NB4 (cell line): ENCODE measurements at regions not wholly inside any gene's neighbourhood (a gene's known extent, or its start where the extent isn't known, plus 50 kb on each side); places are given as distances from the start of the nearest gene placed in this dataset.

Experiments used
- CTCF ChIP-seq: IDR thresholded peaks from one replicate; pipeline ENCODE4 v1.5.1; 2012; ENCODE audit warnings: low read depth, low read length
- MAX ChIP-seq: IDR thresholded peaks from 2 replicates; pipeline ENCODE4 v1.6.1; 2011; ENCODE audit warnings: low read depth, low read length
- MYC ChIP-seq: IDR thresholded peaks from 2 replicates; pipeline ENCODE4 v1.6.1; 2011; ENCODE audit warnings: low read depth, low read length

GRCh38 chr5:117621921-117622320 lies 1047.3 kb upstream of the SEMA6A start:
- TF ChIP-seq CTCF (no peak), MYC (no peak), MAX (no peak)
